H1 (cell line): ENCODE measurements at regions not wholly inside any gene's neighbourhood (a gene's known extent, or its start where the extent isn't known, plus 50 kb on each side); places are given as distances from the start of the nearest gene placed in this dataset.

Experiments used
- SIN3A ChIP-seq, 2 experiments: IDR thresholded peaks in 1 of 2; conservative IDR thresholded peaks in 1 of 2; 2 replicates each; pipeline ENCODE4 v1.6.1; 2011 to 2012; ENCODE audit warnings: low read length in 2 of 2, improper control_type of control experiment in 1 of 2, low read depth in 1 of 2, mild to moderate bottlenecking in 1 of 2

- TF ChIP-seq SIN3A (conservative IDR thresholded peaks at IDR 0.05 in 1 of 2, IDR thresholded peaks at IDR 0.05 in 1 of 2; ENCODE audit: low read depth in 1 of 2, low read length in 2 of 2) = no peak
Observed at GRCh38 chr16:6605490-6605889, 727.2 kb upstream of the RBFOX1 start (continued).
